Smooth muscle cell (in vitro differentiated cells): ENCODE measurements at regions not wholly inside any gene's neighbourhood (a gene's known extent, or its start where the extent isn't known, plus 50 kb on each side); places are given as distances from the start of the nearest gene placed in this dataset.

Experiments used
- DNase-seq: peaks from one replicate; lab custom pipeline; 2025; ENCODE audit not compliant: unreplicated experiment; lab: John Stamatoyannopoulos, UW
- H2AFZ ChIP-seq: fragments of 200-600 bp; sonication (generic); 2 replicates; pipeline ENCODE4 v1.6.0; 2016; ENCODE audit warnings: antibody characterized with exemption, low read depth, mild to moderate bottlenecking
- H3F3A ChIP-seq: fragments of 200-600 bp; sonication (generic); 2 replicates; pipeline ENCODE4 v1.6.0; 2017; ENCODE audit warnings: antibody characterized with exemption, low read depth
- H3K27ac ChIP-seq: fragments of 200-600 bp; sonication (generic); 2 replicates; pipeline ENCODE4 v1.5.1; 2016; ENCODE audit warnings: low read depth, mild to moderate bottlenecking
- H3K27me3 ChIP-seq: fragments of 200-600 bp; sonication (generic); 2 replicates; pipeline ENCODE4 v1.6.1; 2016; ENCODE audit warnings: low read depth, mild to moderate bottlenecking
- H3K36me3 ChIP-seq: fragments of 200-600 bp; sonication (generic); 2 replicates; pipeline ENCODE4 v1.5.1; 2016; ENCODE audit warnings: low read depth
- H3K4me1 ChIP-seq: fragments of 200-600 bp; sonication (generic); 2 replicates; pipeline ENCODE4 v1.5.1; 2016; ENCODE audit warnings: low read depth
- H3K4me2 ChIP-seq: fragments of 200-600 bp; sonication (generic); 2 replicates; pipeline ENCODE4 v1.6.0; 2016; ENCODE audit warnings: mild to moderate bottlenecking
- H3K4me3 ChIP-seq: fragments of 200-600 bp; sonication (generic); 2 replicates; pipeline ENCODE4 v1.5.1; 2016; ENCODE audit warnings: mild to moderate bottlenecking
- H3K79me2 ChIP-seq: fragments of 200-600 bp; sonication (generic); 2 replicates; pipeline ENCODE4 v1.6.0; 2016; ENCODE audit warnings: low read depth, mild to moderate bottlenecking
- H3K9ac ChIP-seq: fragments of 200-600 bp; sonication (generic); 2 replicates; pipeline ENCODE4 v1.6.0; 2016; ENCODE audit warnings: low read depth
- H3K9me3 ChIP-seq: fragments of 200-600 bp; sonication (generic); replicated peaks from 2 replicates; pipeline ENCODE4 v1.5.1; 2016; ENCODE audit warnings: low read depth
- H4K20me1 ChIP-seq: fragments of 200-600 bp; sonication (generic); 2 replicates; pipeline ENCODE4 v1.6.0; 2016; ENCODE audit warnings: low read depth
- CTCF ChIP-seq: fragments of 200-600 bp; sonication (generic); IDR thresholded peaks from 2 replicates; pipeline ENCODE4 v1.5.1; 2017; ENCODE audit warnings: borderline replicate concordance, mild to moderate bottlenecking, antibody characterized with exemption; ENCODE audit not compliant: insufficient read depth, poor library complexity, severe bottlenecking
- WGBS: methylation state at CpG from one replicate; pipeline ENCODE4 v1.1.7; 2016; ENCODE audit warnings: low lambda C conversion rate; 5-methylcytosine and 5-hydroxymethylcytosine counted together

- H3K27ac ChIP-seq: no peak overlapping the region
- TF ChIP-seq CTCF: no peak
- no peak overlapping the region for H3K4me3 ChIP-seq
- H3K9me3 ChIP-seq: no peaks in the 10 kb centered on the region
- 55% methylated on average over 12 of the region's 12 CpGs for WGBS
- no peaks in the 10 kb centered on the region for H3K27me3 ChIP-seq
- H2AFZ ChIP-seq: no peak overlapping the region
- H3K36me3 ChIP-seq: peaks cover 3% of the 10 kb centered on the region
- H3K4me1 ChIP-seq: no peaks in the 10 kb centered on the region
- no peaks in the 10 kb centered on the region for H4K20me1 ChIP-seq
- no peak overlapping the region for H3K9ac ChIP-seq
- H3K4me2 ChIP-seq: no peak overlapping the region
- no peak for DNase-seq
- no peaks in the 10 kb centered on the region for H3K79me2 ChIP-seq
- no peaks in the 10 kb centered on the region for H3F3A ChIP-seq
These were observed 360.7 kb upstream of the ZFP64 start for GRCh38 chr20:52552181-52552872.

- H3K4me1 ChIP-seq: no peaks in the 10 kb centered on the region
- no peak for TF ChIP-seq CTCF
- no peak overlapping the region for H3K9ac ChIP-seq
- no peaks in the 10 kb centered on the region for H3K79me2 ChIP-seq
- 83% methylated on average over 4 of the region's 4 CpGs for WGBS
- H2AFZ ChIP-seq: no peak overlapping the region
- no peak overlapping the region for H3K4me3 ChIP-seq
- H3F3A ChIP-seq: no peaks in the 10 kb centered on the region
- H3K27ac ChIP-seq: no peak overlapping the region
- H4K20me1 ChIP-seq: no peaks in the 10 kb centered on the region
- H3K4me2 ChIP-seq: no peak overlapping the region
- H3K27me3 ChIP-seq: peaks cover 3% of the 10 kb centered on the region
- H3K36me3 ChIP-seq: no peaks in the 10 kb centered on the region
- no peaks in the 10 kb centered on the region for H3K9me3 ChIP-seq
- no peak for DNase-seq
These were observed 350.6 kb upstream of the ZFP64 start for GRCh38 chr20:52542131-52542530.

GRCh38 chr20:52540509-52540908, 348.9 kb upstream of the ZFP64 start:
- H3K4me3 ChIP-seq: no peak overlapping the region
- 80% methylated on average over 1 of the region's 1 CpG for WGBS
- H3K27me3 ChIP-seq: peaks cover 3% of the 10 kb centered on the region
- H3K4me2 ChIP-seq: no peak overlapping the region
- no peak overlapping the region for H3K27ac ChIP-seq
- H2AFZ ChIP-seq: no peak overlapping the region
- no peaks in the 10 kb centered on the region for H3K79me2 ChIP-seq
- no peaks in the 10 kb centered on the region for H4K20me1 ChIP-seq
- no peaks in the 10 kb centered on the region for H3K9me3 ChIP-seq
- H3K4me1 ChIP-seq: no peaks in the 10 kb centered on the region
- no peak overlapping the region for H3K9ac ChIP-seq
- H3K36me3 ChIP-seq: no peaks in the 10 kb centered on the region
- no peaks in the 10 kb centered on the region for H3F3A ChIP-seq
- TF ChIP-seq CTCF: no peak
- DNase-seq: no peak

GRCh38 chr20:52539891-52540290, 348.3 kb upstream of the ZFP64 start:
- WGBS: 89% methylated on average over 2 of the region's 2 CpGs
- H3K27ac ChIP-seq: no peak overlapping the region
- no peaks in the 10 kb centered on the region for H3K4me1 ChIP-seq
- no peak for TF ChIP-seq CTCF
- no peak overlapping the region for H3K4me3 ChIP-seq
- H3K4me2 ChIP-seq: no peak overlapping the region
- no peaks in the 10 kb centered on the region for H3K9me3 ChIP-seq
- peaks cover 3% of the 10 kb centered on the region for H3K27me3 ChIP-seq
- no peak overlapping the region for H2AFZ ChIP-seq
- H3F3A ChIP-seq: no peaks in the 10 kb centered on the region
- H3K9ac ChIP-seq: no peak overlapping the region
- no peaks in the 10 kb centered on the region for H4K20me1 ChIP-seq
- H3K36me3 ChIP-seq: no peaks in the 10 kb centered on the region
- DNase-seq: no peak
- no peaks in the 10 kb centered on the region for H3K79me2 ChIP-seq
